ENCODE measurements at regions not wholly inside any gene's neighbourhood (a gene's known extent, or its start where the extent isn't known, plus 50 kb on each side); places are given as distances from the start of the nearest gene placed in this dataset.
A peak's percentile ranks its signal among the peaks of the same experiment; 100 is the strongest.
"Not testable (repeated sequence)": the region's sequence is repeated elsewhere in the genome, so short reads cannot be mapped to it uniquely, and the experiment has no call there.

- DNase-seq (ENCODE audit: low spot score): no peak
Observed at GRCh38 chr20:51126337-51126736, 103.4 kb upstream of the KCNG1 start.

- peak; percentile 55 for DNase-seq (ENCODE audit: low spot score)
Observed at GRCh38 chr20:51125780-51126179, 102.9 kb upstream of the KCNG1 start.

- DNase-seq (ENCODE audit: low spot score): no peak
Observed at GRCh38 chr20:51125105-51125504, 102.2 kb upstream of the KCNG1 start.

- not testable (repeated sequence) for DNase-seq (ENCODE audit: low spot score)
Observed at GRCh38 chr20:51123887-51124286, 101.0 kb upstream of the KCNG1 start.

GRCh38 chr20:51122931-51123658 is 100.2 kb upstream of the KCNG1 start:
- no peak for DNase-seq (ENCODE audit: low spot score)

GRCh38 chr20:51121901-51122412 is 99.0 kb upstream of the KCNG1 start:
- peak; percentile 38 for DNase-seq (ENCODE audit: low spot score)

- peak; percentile 51 for DNase-seq (ENCODE audit: low spot score)
Observed at GRCh38 chr20:51121272-51121671, 98.4 kb upstream of the KCNG1 start.

- DNase-seq (ENCODE audit: low spot score): no peak
Observed at GRCh38 chr20:51120868-51121267, 98.0 kb upstream of the KCNG1 start.

GRCh38 chr20:51120438-51120837 is 97.5 kb upstream of the KCNG1 start:
- DNase-seq (ENCODE audit: low spot score): no peak

- DNase-seq (ENCODE audit: low spot score): peak; percentile 33
Observed at GRCh38 chr20:51119914-51120313, 97.0 kb upstream of the KCNG1 start.

GRCh38 chr20:51118985-51119527 is 96.1 kb upstream of the KCNG1 start:
- no peak for DNase-seq (ENCODE audit: low spot score)

GRCh38 chr20:51118216-51118615 is 95.3 kb upstream of the KCNG1 start:
- no peak for DNase-seq (ENCODE audit: low spot score)

GRCh38 chr20:51116765-51117686 is 94.1 kb upstream of the KCNG1 start:
- no peak for DNase-seq (ENCODE audit: low spot score)

- no peak for DNase-seq (ENCODE audit: low spot score)
Observed at GRCh38 chr20:51111290-51111689, 88.4 kb upstream of the KCNG1 start.

- no peak for DNase-seq (ENCODE audit: low spot score)
Observed at GRCh38 chr20:51108638-51109363, 85.9 kb upstream of the KCNG1 start.

GRCh38 chr20:51106011-51106410 is 83.1 kb upstream of the KCNG1 start:
- no peak for DNase-seq (ENCODE audit: low spot score)

GRCh38 chr20:51104960-51105920 is 82.3 kb upstream of the KCNG1 start:
- no peak for DNase-seq (ENCODE audit: low spot score)

- DNase-seq (ENCODE audit: low spot score): peak; percentile 51
Observed at GRCh38 chr20:51100617-51101016, 77.7 kb upstream of the KCNG1 start.

- DNase-seq (ENCODE audit: low spot score): no peak
Observed at GRCh38 chr20:51098284-51098810, 75.4 kb upstream of the KCNG1 start.
